ENCODE measurements at regions not wholly inside any gene's neighbourhood (a gene's known extent, or its start where the extent isn't known, plus 50 kb on each side); places are given as distances from the start of the nearest gene placed in this dataset.

DNA sequence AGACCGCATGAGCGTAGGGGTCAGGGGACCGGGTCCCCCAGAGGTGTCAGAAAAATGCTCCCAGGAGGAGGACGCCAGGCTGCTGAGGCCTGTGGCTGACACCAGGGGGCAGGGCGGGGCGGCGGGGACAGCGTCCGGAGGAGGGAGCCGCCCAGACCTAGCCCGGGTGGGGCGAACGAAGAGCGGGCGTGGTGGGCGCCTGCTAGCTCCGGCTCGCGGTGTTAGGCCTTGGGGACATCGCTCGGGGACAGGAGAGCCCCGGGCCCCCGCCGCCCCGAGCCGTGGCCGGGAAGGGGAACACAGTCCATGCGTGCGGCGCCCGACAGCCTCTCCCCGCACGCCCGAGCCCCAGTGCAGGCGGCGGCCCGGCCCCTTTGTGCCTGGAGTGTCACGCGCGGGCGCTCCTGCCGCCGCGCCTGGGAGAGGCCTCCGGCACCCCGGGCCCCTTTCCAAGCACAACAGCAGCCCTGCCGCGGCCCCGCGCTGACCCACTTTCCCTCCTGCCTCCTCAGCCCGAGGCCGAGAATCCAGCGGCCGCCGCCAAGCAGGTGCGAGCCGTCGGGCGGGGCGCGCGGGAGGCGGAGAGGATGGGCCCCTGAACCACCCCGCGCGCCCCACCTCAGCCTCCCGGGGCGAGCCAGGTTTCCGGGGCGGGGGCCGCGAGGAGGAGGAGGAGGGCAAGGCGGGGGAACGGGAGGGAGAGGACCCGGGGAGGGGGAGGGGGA lies 111.0 kb upstream of the KLF13 start:
- Histone ChIP-seq H3K9me3 (peaks cover 0 to 10% (median 0%) of the 10 kb centered on the region in 11 donors), H3K27me3 (no peaks in the 10 kb centered on the region), H3K4me3 (peak overlapping the region; percentile 5 to 77 (median 62)), H3K4me1 (peaks cover 6 to 70% (median 44%) of the 10 kb centered on the region in 9 donors), H3K36me3 (no peaks in the 10 kb centered on the region), H3K27ac (peak overlapping the region; percentile 86 to 99 (median 95))
- DNase-seq (peak; percentile 86 to 91), ATAC-seq (peak; percentile 87 to 95 (median 90))
- 1 to 2% methylated on average over 35 to 75 of the region's 75 CpGs for WGBS, 2 donors
- TF ChIP-seq, protein P1, sequence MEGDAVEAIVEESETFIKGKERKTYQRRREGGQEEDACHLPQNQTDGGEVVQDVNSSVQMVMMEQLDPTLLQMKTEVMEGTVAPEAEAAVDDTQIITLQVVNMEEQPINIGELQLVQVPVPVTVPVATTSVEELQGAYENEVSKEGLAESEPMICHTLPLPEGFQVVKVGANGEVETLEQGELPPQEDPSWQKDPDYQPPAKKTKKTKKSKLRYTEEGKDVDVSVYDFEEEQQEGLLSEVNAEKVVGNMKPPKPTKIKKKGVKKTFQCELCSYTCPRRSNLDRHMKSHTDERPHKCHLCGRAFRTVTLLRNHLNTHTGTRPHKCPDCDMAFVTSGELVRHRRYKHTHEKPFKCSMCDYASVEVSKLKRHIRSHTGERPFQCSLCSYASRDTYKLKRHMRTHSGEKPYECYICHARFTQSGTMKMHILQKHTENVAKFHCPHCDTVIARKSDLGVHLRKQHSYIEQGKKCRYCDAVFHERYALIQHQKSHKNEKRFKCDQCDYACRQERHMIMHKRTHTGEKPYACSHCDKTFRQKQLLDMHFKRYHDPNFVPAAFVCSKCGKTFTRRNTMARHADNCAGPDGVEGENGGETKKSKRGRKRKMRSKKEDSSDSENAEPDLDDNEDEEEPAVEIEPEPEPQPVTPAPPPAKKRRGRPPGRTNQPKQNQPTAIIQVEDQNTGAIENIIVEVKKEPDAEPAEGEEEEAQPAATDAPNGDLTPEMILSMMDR (IDR thresholded peaks at IDR 0.05), result peak; percentile 86 to 99 (median 92)
- intact Hi-C loops (cut with DNase I), result loop anchor here in 9 of 10 donors (1.0 to 10.0 kb wide), 17 partner anchors 19 to 272 kb away; partner anchors contain the start of gene KLF13 (in 5 of the 9)

DNA sequence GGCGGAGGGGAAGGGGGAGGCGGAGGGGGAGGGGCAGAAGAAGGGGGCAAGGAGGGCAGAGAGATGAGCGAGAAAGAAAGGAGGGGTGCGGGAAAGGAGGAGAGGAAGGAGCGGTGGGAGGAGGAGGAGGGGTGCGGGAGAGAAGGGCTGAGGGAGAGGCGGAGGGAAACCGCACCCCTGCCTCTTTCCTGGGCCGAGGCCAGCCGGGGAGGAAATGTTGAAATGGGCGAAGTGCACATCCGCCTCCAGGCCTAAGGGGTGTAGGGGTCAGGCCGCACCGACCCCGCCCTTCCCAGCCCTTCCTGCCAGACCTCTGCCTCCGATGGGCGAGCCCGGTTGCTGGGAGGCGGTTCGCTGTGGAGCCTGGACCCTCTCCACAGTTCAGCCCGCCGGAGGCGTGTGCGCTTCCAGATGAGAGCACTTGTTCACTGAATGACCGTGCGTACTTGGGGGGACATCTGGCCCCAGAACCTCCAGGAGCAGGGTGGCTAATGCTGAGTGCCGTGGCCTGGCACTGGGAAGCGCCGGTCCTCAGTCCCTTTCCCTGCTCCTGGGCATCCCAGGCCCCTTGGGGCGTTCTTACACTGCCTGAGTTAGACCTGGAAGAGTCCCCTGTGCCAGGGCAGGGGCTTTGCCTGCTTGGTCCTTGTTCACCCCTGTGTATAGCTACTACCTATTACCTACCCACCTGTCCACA lies 110.3 kb upstream of the KLF13 start:
- WGBS, 2 donors, result 11 to 15% methylated on average over 26 to 28 of the region's 30 CpGs
- H3K27ac ChIP-seq, result peak overlapping the region; percentile 86 to 99 (median 95)
- ATAC-seq (peak; percentile 80 to 88 (median 84)), DNase-seq (peak; percentile 90 to 93)
- H3K4me3 ChIP-seq, result peak overlapping the region; percentile 5 to 77 (median 62)
- H3K4me1 ChIP-seq, result peaks cover 6 to 71% (median 44%) of the 10 kb centered on the region in 9 donors
- intact Hi-C loops (cut with DNase I), result loop anchor here in 7 of 10 donors (1.0 to 10.0 kb wide), 14 partner anchors 18 to 271 kb away; partner anchors contain the start of gene KLF13 (in 3 of the 7)
- no peaks in the 10 kb centered on the region for H3K36me3 ChIP-seq
- TF ChIP-seq, protein P1 (IDR thresholded peaks at IDR 0.05), result no peak
- peaks cover 0 to 4% (median 0%) of the 10 kb centered on the region in 11 donors for H3K9me3 ChIP-seq
- no peaks in the 10 kb centered on the region for H3K27me3 ChIP-seq

DNA sequence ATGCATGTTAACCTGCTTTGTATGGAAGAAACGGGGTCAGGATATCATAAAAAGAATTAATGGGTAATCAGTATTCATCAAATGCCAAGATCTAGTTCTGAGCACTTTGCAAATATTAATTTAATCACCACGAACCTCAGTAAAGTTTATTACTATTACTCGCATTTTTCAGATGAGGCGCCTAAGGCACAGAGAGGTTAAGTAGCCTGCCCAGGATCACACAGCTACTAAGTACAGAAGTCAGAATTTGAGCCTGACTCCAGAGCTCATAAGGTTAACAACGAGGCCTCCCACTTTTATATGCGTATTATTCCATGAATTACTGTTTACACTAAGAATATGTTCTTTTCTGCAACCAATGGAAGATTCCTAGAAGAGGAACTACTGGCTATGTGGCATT lies 109.6 kb upstream of the KLF13 start:
- no peaks in the 10 kb centered on the region for H3K9me3 ChIP-seq
- H3K36me3 ChIP-seq, result no peaks in the 10 kb centered on the region
- ATAC-seq (no peak), DNase-seq (no peak)
- peak overlapping the region in 1 of 10 donors; percentile 77 for H3K4me3 ChIP-seq
- intact Hi-C loops (cut with DNase I), result loop anchor here in 7 of 10 donors (2.0 to 10.0 kb wide), 12 partner anchors 18 to 270 kb away; partner anchors contain the start of gene KLF13 (in 2 of the 7)
- no peaks in the 10 kb centered on the region for H3K27me3 ChIP-seq
- WGBS, 2 donors, result 91 to 94% methylated on average over 6 of the region's 6 CpGs
- H3K4me1 ChIP-seq, result peaks cover 6 to 73% (median 43%) of the 10 kb centered on the region in 9 donors
- TF ChIP-seq, protein P1 (IDR thresholded peaks at IDR 0.05), result no peak
- peak overlapping the region in 9 of 10 donors; percentile 86 to 99 (median 95) for H3K27ac ChIP-seq

DNA sequence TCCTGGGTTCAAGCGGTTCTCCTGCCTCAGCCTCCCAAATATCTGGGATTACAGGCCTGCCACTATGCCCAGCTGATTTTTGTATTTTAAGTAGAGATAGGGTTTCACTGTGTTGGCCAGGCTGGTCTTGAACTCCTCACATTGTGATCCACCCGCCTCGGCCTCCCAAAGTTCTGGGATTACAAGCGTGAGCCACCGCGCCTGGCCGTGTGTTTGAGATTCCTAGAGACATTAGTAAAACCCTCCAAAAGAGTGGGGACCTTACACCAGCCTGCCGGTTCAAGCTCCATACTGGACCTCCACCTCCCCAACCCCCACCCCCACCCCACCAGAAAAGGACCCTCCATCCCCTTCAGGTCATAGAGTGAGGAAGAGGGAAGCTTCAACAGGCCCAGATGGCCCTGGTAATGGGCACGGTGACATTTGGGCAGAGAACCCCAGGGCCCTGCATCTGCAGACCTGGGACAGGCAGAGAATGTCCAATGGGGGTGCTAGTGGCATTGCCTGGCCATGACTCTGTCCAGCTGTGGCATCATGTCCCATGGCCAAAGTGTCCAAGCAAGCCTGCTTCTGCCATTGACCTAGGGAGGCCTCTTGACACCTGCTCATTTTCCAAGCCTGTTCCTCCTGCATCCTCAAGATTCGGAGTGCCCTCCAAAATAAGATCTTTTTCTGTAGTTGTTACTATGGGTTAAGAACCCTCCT lies 108.9 kb upstream of the KLF13 start:
- Histone ChIP-seq H3K36me3 (no peaks in the 10 kb centered on the region), H3K27ac (peak overlapping the region in 5 of 10 donors; percentile 16 to 99 (median 97)), H3K4me3 (no peak overlapping the region), H3K4me1 (peaks cover 6 to 73% (median 41%) of the 10 kb centered on the region in 9 donors), H3K27me3 (no peaks in the 10 kb centered on the region), H3K9me3 (no peaks in the 10 kb centered on the region)
- 99% methylated on average over 10 of the region's 10 CpGs for WGBS, 2 donors
- intact Hi-C loops (cut with DNase I), result loop anchor here in 7 of 10 donors (2.0 to 10.0 kb wide), 12 partner anchors 17 to 270 kb away; partner anchors contain the start of gene KLF13 (in 2 of the 7)
- no peak for DNase-seq
- TF ChIP-seq, protein P1 (IDR thresholded peaks at IDR 0.05), result no peak
- no peak for ATAC-seq
